A549 (cell line): ENCODE measurements at regions not wholly inside any gene's neighbourhood (a gene's known extent, or its start where the extent isn't known, plus 50 kb on each side); places are given as distances from the start of the nearest gene placed in this dataset.

Experiments used
- RARB ChIP-seq: fragments of 250-450 bp; sonication (Bioruptor Pico); IDR thresholded peaks from 2 replicates; pipeline ENCODE4 v1.8.0; 2021; ENCODE audit warnings: mild to moderate bottlenecking, moderate library complexity
- RCOR1 ChIP-seq: fragments of 150-350 bp; IDR thresholded peaks from 2 replicates; pipeline ENCODE4 v1.6.1; 2014; ENCODE audit warnings: antibody characterized with exemption, low read length, low read depth
- TF ChIP-seq, protein P1 (sequence below): fragments of 150-350 bp; IDR thresholded peaks from 2 replicates; pipeline ENCODE4 v1.6.1; 2014; ENCODE audit warnings: low read depth, mild to moderate bottlenecking, low read length

- TF ChIP-seq RARB (CRISPR knock-in tag): no peak
- TF ChIP-seq, protein P1, sequence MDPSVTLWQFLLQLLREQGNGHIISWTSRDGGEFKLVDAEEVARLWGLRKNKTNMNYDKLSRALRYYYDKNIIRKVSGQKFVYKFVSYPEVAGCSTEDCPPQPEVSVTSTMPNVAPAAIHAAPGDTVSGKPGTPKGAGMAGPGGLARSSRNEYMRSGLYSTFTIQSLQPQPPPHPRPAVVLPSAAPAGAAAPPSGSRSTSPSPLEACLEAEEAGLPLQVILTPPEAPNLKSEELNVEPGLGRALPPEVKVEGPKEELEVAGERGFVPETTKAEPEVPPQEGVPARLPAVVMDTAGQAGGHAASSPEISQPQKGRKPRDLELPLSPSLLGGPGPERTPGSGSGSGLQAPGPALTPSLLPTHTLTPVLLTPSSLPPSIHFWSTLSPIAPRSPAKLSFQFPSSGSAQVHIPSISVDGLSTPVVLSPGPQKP: no peak
- TF ChIP-seq RCOR1: no peak
Observed at GRCh38 chr7:109745677-109746410, 1176.2 kb downstream of the DNAJB9 start.
